ENCODE measurements at regions not wholly inside any gene's neighbourhood (a gene's known extent, or its start where the extent isn't known, plus 50 kb on each side); places are given as distances from the start of the nearest gene placed in this dataset.

- H3K4me1 Mint-ChIP-seq (ENCODE audit: low read depth): no peaks in the 10 kb centered on the region
- H3K9me3 Mint-ChIP-seq (ENCODE audit: low read depth): peaks cover 4% of the 10 kb centered on the region
- no peak for TF ChIP-seq CTCF (IDR thresholded peaks at IDR 0.05)
- no peak overlapping the region for H3K4me3 Mint-ChIP-seq (ENCODE audit: unreplicated experiment)
- no peak overlapping the region for H3K27ac Mint-ChIP-seq (ENCODE audit: unreplicated experiment)
- H3K36me3 Mint-ChIP-seq (ENCODE audit: low read depth): no peaks in the 10 kb centered on the region
- DNase-seq (ENCODE audit: low spot score): no peak
- H3K27me3 Mint-ChIP-seq (ENCODE audit: low read depth): peaks cover 16% of the 10 kb centered on the region
Measured at GRCh38 chr5:39880985-39881384, 456.2 kb upstream of the DAB2 start.

GRCh38 chr5:39877479-39877878 lies 452.7 kb upstream of the DAB2 start:
- no peaks in the 10 kb centered on the region for H3K4me1 Mint-ChIP-seq (ENCODE audit: low read depth)
- TF ChIP-seq CTCF (IDR thresholded peaks at IDR 0.05): no peak
- no peak overlapping the region for H3K27ac Mint-ChIP-seq (ENCODE audit: unreplicated experiment)
- H3K9me3 Mint-ChIP-seq (ENCODE audit: low read depth): peaks cover 6% of the 10 kb centered on the region
- H3K36me3 Mint-ChIP-seq (ENCODE audit: low read depth): peaks cover 1% of the 10 kb centered on the region
- peaks cover 19% of the 10 kb centered on the region for H3K27me3 Mint-ChIP-seq (ENCODE audit: low read depth)
- no peak for DNase-seq (ENCODE audit: low spot score)
- H3K4me3 Mint-ChIP-seq (ENCODE audit: unreplicated experiment): no peak overlapping the region

- H3K4me3 Mint-ChIP-seq (ENCODE audit: unreplicated experiment): no peak overlapping the region
- peaks cover 20% of the 10 kb centered on the region for H3K27me3 Mint-ChIP-seq (ENCODE audit: low read depth)
- H3K27ac Mint-ChIP-seq (ENCODE audit: unreplicated experiment): no peak overlapping the region
- DNase-seq (ENCODE audit: low spot score): no peak
- H3K36me3 Mint-ChIP-seq (ENCODE audit: low read depth): peaks cover 4% of the 10 kb centered on the region
- H3K9me3 Mint-ChIP-seq (ENCODE audit: low read depth): peaks cover 6% of the 10 kb centered on the region
- TF ChIP-seq CTCF (IDR thresholded peaks at IDR 0.05): no peak
- no peaks in the 10 kb centered on the region for H3K4me1 Mint-ChIP-seq (ENCODE audit: low read depth)
Measured at GRCh38 chr5:39876146-39876545, 451.4 kb upstream of the DAB2 start.

- peaks cover 15% of the 10 kb centered on the region for H3K27me3 Mint-ChIP-seq (ENCODE audit: low read depth)
- H3K36me3 Mint-ChIP-seq (ENCODE audit: low read depth): peaks cover 11% of the 10 kb centered on the region
- peaks cover 37% of the 10 kb centered on the region for H3K9me3 Mint-ChIP-seq (ENCODE audit: low read depth)
- no peak for TF ChIP-seq CTCF (IDR thresholded peaks at IDR 0.05)
- H3K4me1 Mint-ChIP-seq (ENCODE audit: low read depth): peaks cover 3% of the 10 kb centered on the region
- no peak for DNase-seq (ENCODE audit: low spot score)
- no peak overlapping the region for H3K4me3 Mint-ChIP-seq (ENCODE audit: unreplicated experiment)
- no peak overlapping the region for H3K27ac Mint-ChIP-seq (ENCODE audit: unreplicated experiment)
Measured at GRCh38 chr5:39870137-39870536, 445.4 kb upstream of the DAB2 start.

- no peak for TF ChIP-seq CTCF (IDR thresholded peaks at IDR 0.05)
- DNase-seq (ENCODE audit: low spot score): no peak
- H3K27ac Mint-ChIP-seq (ENCODE audit: unreplicated experiment): no peak overlapping the region
- peaks cover 11% of the 10 kb centered on the region for H3K27me3 Mint-ChIP-seq (ENCODE audit: low read depth)
- peaks cover 11% of the 10 kb centered on the region for H3K36me3 Mint-ChIP-seq (ENCODE audit: low read depth)
- peaks cover 3% of the 10 kb centered on the region for H3K4me1 Mint-ChIP-seq (ENCODE audit: low read depth)
- no peak overlapping the region for H3K4me3 Mint-ChIP-seq (ENCODE audit: unreplicated experiment)
- H3K9me3 Mint-ChIP-seq (ENCODE audit: low read depth): peaks cover 40% of the 10 kb centered on the region
Measured at GRCh38 chr5:39869396-39869795, 444.6 kb upstream of the DAB2 start.
